Activated CD8-positive, alpha-beta T cell treated with anti-CD3 and anti-CD28 coated beads for 36 hours (primary cell): ENCODE measurements at regions not wholly inside any gene's neighbourhood (a gene's known extent, or its start where the extent isn't known, plus 50 kb on each side); places are given as distances from the start of the nearest gene placed in this dataset.
A peak's percentile ranks its signal among the peaks of the same experiment; 100 is the strongest.
"Not testable (repeated sequence)": the region's sequence is repeated elsewhere in the genome, so short reads cannot be mapped to it uniquely, and the experiment has no call there.

ENCODE experiments used
- ATAC-seq: fragments of 200-7000 bp; cut with Tn5 transposase; one replicate; pipeline ENCODE4 v1.10.0; 2021; ENCODE audit warnings: mild to moderate bottlenecking, moderate library complexity
- CTCF ChIA-PET: fragments of 350-600 bp; sonication (Branson Sonifier 250); formaldehyde crosslinking; loops from one replicate; lab custom pipeline; 2021; ENCODE audit warnings: antibody characterized with exemption; lab: Charles Lee
- POLR2A ChIA-PET: fragments of 350-600 bp; sonication (Branson Sonifier 250); formaldehyde crosslinking; loops from one replicate; lab custom pipeline; 2021; ENCODE audit warnings: antibody characterized with exemption; lab: Charles Lee
- DNase-seq: peaks from one replicate; pipeline ENCODE4 v3.0.0-alpha.2; 2020
- H3K27ac Mint-ChIP-seq: one replicate; pipeline ENCODE4 v1.8.0; 2021; ENCODE audit warnings: mild to moderate bottlenecking, mixed read lengths
- H3K27me3 Mint-ChIP-seq: one replicate; pipeline ENCODE4 v1.8.0; 2021; ENCODE audit warnings: mixed read lengths
- H3K36me3 Mint-ChIP-seq: one replicate; pipeline ENCODE4 v1.8.0; 2021; ENCODE audit warnings: low read depth, mixed read lengths
- H3K4me1 Mint-ChIP-seq: one replicate; pipeline ENCODE4 v1.8.0; 2021; ENCODE audit warnings: low read depth, mixed read lengths
- H3K4me3 Mint-ChIP-seq: one replicate; pipeline ENCODE4 v1.8.0; 2021; ENCODE audit warnings: mild to moderate bottlenecking, moderate library complexity, mixed read lengths
- H3K9me3 Mint-ChIP-seq: one replicate; pipeline ENCODE4 v1.8.0; 2021; ENCODE audit warnings: mixed read lengths
- intact Hi-C: fragments of 100-400 bp; cut with micrococcal nuclease; formaldehyde crosslinking; loops from one replicate; pipeline ENCODE4 v1.10.0; 2022
- TF ChIP-seq, protein P1 (sequence below): fragments of 200-600 bp; IDR thresholded peaks from one replicate; pipeline ENCODE4 v1.8.0; 2022; ENCODE audit warnings: antibody characterized with exemption, mild to moderate bottlenecking

DNA sequence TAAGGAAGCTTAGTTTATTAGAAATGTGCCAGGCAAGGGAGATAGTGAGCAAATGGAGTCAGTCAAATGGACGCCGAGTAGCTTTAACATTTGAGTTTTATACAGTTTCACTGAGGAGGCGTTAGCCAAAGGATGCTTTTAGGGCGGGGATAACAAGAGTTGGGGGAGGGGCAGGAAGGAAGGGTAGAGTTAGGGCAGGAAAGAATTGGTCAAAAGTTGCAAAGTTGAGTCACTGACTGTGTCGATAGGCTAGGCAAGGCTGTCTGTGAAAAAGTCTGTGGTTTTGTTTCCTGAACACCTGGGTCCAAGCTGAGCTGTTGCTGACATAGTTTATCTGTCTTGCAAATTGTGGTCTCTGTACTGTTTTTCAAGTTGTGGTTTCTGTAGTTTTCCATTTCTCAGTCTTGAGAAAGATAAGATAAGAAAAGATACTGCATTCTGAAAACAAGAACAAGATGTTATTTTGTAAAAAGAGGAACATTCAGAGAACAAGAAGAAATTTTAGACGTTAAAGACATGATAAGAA is 62.6 kb upstream of the RESF1 start:
- TF ChIP-seq, protein P1, sequence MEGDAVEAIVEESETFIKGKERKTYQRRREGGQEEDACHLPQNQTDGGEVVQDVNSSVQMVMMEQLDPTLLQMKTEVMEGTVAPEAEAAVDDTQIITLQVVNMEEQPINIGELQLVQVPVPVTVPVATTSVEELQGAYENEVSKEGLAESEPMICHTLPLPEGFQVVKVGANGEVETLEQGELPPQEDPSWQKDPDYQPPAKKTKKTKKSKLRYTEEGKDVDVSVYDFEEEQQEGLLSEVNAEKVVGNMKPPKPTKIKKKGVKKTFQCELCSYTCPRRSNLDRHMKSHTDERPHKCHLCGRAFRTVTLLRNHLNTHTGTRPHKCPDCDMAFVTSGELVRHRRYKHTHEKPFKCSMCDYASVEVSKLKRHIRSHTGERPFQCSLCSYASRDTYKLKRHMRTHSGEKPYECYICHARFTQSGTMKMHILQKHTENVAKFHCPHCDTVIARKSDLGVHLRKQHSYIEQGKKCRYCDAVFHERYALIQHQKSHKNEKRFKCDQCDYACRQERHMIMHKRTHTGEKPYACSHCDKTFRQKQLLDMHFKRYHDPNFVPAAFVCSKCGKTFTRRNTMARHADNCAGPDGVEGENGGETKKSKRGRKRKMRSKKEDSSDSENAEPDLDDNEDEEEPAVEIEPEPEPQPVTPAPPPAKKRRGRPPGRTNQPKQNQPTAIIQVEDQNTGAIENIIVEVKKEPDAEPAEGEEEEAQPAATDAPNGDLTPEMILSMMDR, result no peak
- ATAC-seq, result peak; percentile 94
- Mint-ChIP-seq H3K36me3 (peaks cover 68% of the 10 kb centered on the region), H3K27ac (peak overlapping the region; percentile 98), H3K27me3 (no peaks in the 10 kb centered on the region), H3K4me1 (peaks cover 49% of the 10 kb centered on the region), H3K4me3 (peak overlapping the region; percentile 43), H3K9me3 (peaks cover 45% of the 10 kb centered on the region)
- POLR2A ChIA-PET, result interaction anchor here (0.6 to 2.2 kb wide), 14 partner anchors 10 to 168 kb away, joined by 3 to 10 read pairs (median 4); partner anchors contain the start of genes AMN1 and RESF1
- CTCF ChIA-PET, result interaction anchor here (0.7 to 1.4 kb wide), 3 partner anchors 19 to 214 kb away, joined by 3 read pairs; no protein-coding TSS in a partner anchor
- intact Hi-C loops, result loop anchor here (2.0 to 10.0 kb wide), 5 partner anchors 68 to 238 kb away; partner anchors contain the start of genes AMN1 and ETFBKMT
- peak; percentile 94 for DNase-seq

DNA sequence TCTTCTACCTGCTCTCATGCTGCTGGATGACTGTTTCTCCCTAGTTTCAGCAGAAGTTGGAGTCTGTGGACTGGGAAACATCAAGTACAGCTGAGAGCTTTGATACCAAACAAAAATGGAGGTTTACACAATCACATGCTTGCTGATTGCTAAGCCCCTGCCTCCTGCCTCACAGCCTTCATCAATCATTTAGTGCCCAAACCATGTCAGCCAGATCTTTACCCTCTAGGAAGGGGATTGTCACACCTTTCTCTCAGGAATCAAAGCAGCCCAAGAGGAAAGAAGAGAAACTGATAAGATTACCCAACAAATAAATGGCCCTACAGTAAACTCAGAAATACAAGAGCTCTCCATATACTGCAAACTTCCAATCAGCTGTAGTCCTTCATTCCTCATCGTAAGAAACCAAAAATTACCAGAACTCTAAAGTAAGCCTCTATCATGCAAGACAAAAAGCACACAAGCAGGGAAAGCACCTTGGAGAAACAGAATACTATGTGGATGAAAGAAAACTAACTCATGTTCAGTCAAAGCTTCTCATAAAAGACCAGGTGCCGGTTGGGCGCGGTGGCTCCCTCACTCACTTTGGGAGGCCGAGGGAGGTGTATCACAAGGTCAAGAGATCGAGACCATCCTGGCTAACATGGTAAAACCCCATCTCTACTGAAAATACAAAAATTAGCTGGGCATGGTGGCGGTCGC is 63.6 kb upstream of the RESF1 start:
- TF ChIP-seq, protein P1, result no peak
- Mint-ChIP-seq H3K9me3 (peaks cover 48% of the 10 kb centered on the region), H3K4me1 (peaks cover 58% of the 10 kb centered on the region), H3K36me3 (peaks cover 75% of the 10 kb centered on the region), H3K27me3 (no peaks in the 10 kb centered on the region), H3K27ac (peak overlapping the region; percentile 98), H3K4me3 (peak overlapping the region; percentile 43)
- intact Hi-C loops, result loop anchor here (2.0 to 10.0 kb wide), 5 partner anchors 69 to 237 kb away; partner anchors contain the start of genes AMN1 and ETFBKMT
- no peak for ATAC-seq
- DNase-seq, result no peak
- POLR2A ChIA-PET, result interaction anchor here (0.6 to 2.2 kb wide), 16 partner anchors 9 to 194 kb away, joined by 3 to 10 read pairs (median 4); partner anchors contain the start of genes AMN1 and RESF1
- CTCF ChIA-PET, result interaction anchor here (0.6 to 1.6 kb wide), 5 partner anchors 15 to 213 kb away, joined by 3 to 4 read pairs (median 3); no protein-coding TSS in a partner anchor

DNA sequence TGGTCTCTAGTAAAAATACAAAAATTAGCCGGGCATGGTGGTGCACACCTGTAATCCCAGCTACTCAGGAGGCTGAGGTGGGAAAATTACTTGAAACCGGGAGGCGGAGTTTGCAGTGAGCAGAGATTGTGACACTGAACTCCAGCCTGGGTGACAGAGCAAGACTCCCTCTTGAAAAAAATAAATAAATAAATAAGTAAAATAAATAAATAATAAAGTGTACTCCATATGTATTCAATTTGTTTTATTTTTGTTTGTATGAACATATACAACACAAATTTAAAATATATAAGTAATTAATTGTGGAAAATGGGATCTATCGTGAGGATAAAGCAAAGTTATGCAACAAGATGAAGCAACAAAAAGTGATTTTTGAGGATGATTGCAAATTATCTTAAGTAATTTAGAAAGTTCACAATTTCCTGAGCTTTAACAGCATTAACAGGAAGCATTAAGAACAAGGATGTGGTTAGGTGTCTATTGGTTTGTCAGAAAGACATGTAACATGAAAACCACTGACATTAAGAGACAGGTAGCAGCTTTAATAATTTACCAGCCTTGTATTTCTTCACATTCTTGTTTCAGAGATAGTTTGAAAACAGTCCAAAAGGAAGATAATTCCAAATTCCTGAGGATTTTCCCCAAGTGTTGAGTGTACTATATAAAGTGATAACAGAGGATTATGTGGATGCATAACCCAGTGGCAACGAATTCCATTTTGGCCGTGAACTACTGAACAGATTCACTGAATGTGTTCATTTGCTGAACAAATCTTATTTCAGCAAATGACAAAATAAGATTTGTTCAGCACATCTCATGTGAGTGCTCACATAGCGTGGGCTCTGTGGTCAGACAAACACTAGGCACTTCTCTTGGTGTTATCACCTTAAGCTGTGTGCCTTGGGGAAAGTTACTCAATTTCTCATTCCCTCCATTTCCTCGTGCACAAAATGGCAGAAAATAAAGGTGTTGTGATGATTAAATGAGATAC is 68.6 kb upstream of the RESF1 start:
- peak overlapping the region; percentile 90 for H3K27ac Mint-ChIP-seq
- POLR2A ChIA-PET, result interaction anchor here (1.0 to 1.1 kb wide), 3 partner anchors 69 to 163 kb away, joined by 3 to 4 read pairs (median 4); no protein-coding TSS in a partner anchor
- DNase-seq, result peak; percentile 40
- no peaks in the 10 kb centered on the region for H3K27me3 Mint-ChIP-seq
- TF ChIP-seq, protein P1, result no peak
- peak; percentile 68 for ATAC-seq
- H3K9me3 Mint-ChIP-seq, result peaks cover 56% of the 10 kb centered on the region
- H3K4me1 Mint-ChIP-seq, result peaks cover 52% of the 10 kb centered on the region
- intact Hi-C loops, result loop anchor here (10.0 kb wide), 2 partner anchors 86 to 166 kb away; partner anchors contain the start of gene AMN1
- CTCF ChIA-PET, result interaction anchor here (0.7 to 1.4 kb wide), 5 partner anchors 12 to 422 kb away, joined by 3 to 4 read pairs (median 3); no protein-coding TSS in a partner anchor
- peaks cover 71% of the 10 kb centered on the region for H3K36me3 Mint-ChIP-seq
- peak overlapping the region; percentile 24 for H3K4me3 Mint-ChIP-seq

DNA sequence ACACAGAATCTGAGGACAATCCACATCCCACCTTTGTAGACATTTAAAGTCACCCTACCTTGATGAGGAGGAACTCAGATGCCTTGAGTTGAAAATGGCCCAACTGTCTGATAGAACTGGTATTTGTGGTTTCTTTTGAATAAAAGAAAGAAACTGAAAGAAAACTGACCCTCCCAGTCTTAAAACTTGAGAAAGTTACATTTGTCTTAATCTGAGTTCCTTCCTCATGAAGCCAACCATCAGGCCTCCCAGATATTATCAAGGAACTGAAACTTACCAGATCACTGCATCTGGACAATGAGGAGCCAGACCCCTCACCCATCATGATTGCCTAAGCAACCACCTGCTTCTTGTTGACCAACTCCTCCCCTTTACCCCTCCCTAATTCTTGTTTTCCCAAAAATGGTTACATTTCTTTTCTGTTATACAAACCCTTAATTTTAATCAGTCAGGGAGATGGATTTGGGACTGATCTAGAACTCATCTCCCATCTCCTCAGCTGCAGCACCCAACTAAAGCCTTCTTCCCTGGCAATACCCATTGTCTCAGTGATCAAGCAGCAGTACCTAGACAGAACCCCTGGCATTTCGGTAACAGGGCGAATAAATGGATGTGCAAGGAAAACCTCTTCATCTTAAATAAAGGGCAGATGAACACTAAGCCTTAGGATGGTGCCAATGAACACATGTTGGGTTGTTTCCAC is 72.0 kb upstream of the RESF1 start:
- CTCF ChIA-PET, result no interaction called here
- peaks cover 36% of the 10 kb centered on the region for H3K4me1 Mint-ChIP-seq
- H3K4me3 Mint-ChIP-seq, result no peak overlapping the region
- TF ChIP-seq, protein P1, result no peak
- POLR2A ChIA-PET, result interaction anchor here (0.9 to 1.3 kb wide), 2 partner anchors 9 to 73 kb away, joined by 3 to 5 read pairs; no protein-coding TSS in a partner anchor
- no peak for DNase-seq
- H3K36me3 Mint-ChIP-seq, result peaks cover 49% of the 10 kb centered on the region
- no peaks in the 10 kb centered on the region for H3K27me3 Mint-ChIP-seq
- no peak for ATAC-seq
- intact Hi-C loops, result no loop called here
- peak overlapping the region; percentile 70 for H3K27ac Mint-ChIP-seq
- peaks cover 52% of the 10 kb centered on the region for H3K9me3 Mint-ChIP-seq

DNA sequence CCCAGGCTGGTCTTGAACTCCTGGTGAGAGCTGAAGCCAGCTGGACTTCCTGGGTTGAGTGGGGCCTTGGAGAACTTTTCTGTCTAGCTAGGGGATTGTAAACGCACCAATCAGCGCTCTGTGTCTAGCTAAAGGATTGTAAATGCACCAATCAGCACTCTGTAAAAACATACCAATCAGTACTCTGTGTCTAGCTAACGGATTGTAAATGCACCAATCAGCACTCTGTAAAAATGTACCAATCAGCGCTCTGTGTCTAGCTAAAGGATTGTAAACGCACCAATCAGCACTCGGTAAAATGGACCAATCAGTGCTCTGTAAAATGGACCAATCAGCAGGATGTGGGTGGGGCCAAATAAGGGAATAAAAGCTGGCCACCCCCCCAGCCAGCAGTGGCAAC is 76.5 kb upstream of the RESF1 start:
- Mint-ChIP-seq H3K4me1 (peaks cover 17% of the 10 kb centered on the region), H3K9me3 (peaks cover 45% of the 10 kb centered on the region), H3K36me3 (peaks cover 28% of the 10 kb centered on the region)
- intact Hi-C loops, ATAC-seq, H3K27me3 Mint-ChIP-seq, DNase-seq, H3K27ac Mint-ChIP-seq, H3K4me3 Mint-ChIP-seq: not testable (repeated sequence)
- POLR2A ChIA-PET, result interaction anchor here (1.5 kb wide), 1 partner anchor 13 kb away, joined by 4 read pairs; no protein-coding TSS in a partner anchor
- CTCF ChIA-PET, result interaction anchor here (2.4 kb wide), 1 partner anchor 9 kb away, joined by 5 read pairs; no protein-coding TSS in a partner anchor
